ENCODE measurements at regions not wholly inside any gene's neighbourhood (a gene's known extent, or its start where the extent isn't known, plus 50 kb on each side); places are given as distances from the start of the nearest gene placed in this dataset.

DNA sequence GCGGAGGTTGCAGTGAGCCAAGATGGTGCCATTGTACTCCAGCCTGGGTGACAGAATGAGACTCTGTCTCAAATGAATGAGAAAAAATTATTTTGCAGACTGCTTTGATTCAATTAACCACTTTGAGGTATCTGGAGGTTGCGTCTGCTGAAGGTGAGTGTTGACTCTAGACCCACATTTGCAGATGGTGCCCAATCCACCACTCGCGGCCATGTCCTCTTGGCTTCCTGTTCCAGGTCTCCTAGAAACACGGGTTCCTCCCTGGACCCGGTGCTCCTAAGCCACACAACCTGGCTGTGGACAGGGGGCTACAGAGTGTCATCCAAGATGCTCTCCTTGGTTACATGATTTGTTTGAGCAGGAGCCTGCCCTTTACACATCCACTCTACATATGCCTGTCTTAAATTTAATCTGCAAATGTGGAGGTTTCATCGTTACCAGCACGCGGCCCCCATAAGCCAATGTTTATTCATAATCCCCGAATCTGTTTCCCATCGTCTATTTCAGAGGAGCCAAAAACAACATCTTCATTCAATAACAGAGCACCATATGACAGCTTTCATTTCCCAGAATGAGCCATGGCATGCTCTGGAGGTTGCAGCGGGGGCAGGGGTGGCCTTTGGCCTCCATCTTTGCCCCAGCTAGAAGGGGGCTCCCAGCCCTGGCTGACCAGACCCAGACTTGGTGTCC, 377.2 kb downstream of the CTTN start:
- TF ChIP-seq CTCF (IDR thresholded peaks at IDR 0.05) (no peak), POLR2A (IDR thresholded peaks at IDR 0.05) (no peak), EP300 (IDR thresholded peaks at IDR 0.05) (no peak)

Data from ovary (tissue), 3 donors.